OCI-LY7 (cell line): ENCODE measurements at regions not wholly inside any gene's neighbourhood (a gene's known extent, or its start where the extent isn't known, plus 50 kb on each side); places are given as distances from the start of the nearest gene placed in this dataset.

Experiments used
- EZH2phosphoT487 ChIP-seq: fragments of 200-600 bp; sonication (generic); IDR thresholded peaks from 2 replicates; pipeline ENCODE4 v1.6.1; 2018; ENCODE audit warnings: low read depth, borderline replicate concordance, mild to moderate bottlenecking, mixed run types, antibody characterized with exemption, low read length, moderate library complexity, mixed read lengths
- TF ChIP-seq, protein P1 (sequence below): fragments of 200-600 bp; sonication (generic); conservative IDR thresholded peaks from 2 replicates; pipeline ENCODE4 v1.5.1; 2014; ENCODE audit warnings: mild to moderate bottlenecking, antibody characterized with exemption, low read length, moderate library complexity, mixed read lengths

DNA sequence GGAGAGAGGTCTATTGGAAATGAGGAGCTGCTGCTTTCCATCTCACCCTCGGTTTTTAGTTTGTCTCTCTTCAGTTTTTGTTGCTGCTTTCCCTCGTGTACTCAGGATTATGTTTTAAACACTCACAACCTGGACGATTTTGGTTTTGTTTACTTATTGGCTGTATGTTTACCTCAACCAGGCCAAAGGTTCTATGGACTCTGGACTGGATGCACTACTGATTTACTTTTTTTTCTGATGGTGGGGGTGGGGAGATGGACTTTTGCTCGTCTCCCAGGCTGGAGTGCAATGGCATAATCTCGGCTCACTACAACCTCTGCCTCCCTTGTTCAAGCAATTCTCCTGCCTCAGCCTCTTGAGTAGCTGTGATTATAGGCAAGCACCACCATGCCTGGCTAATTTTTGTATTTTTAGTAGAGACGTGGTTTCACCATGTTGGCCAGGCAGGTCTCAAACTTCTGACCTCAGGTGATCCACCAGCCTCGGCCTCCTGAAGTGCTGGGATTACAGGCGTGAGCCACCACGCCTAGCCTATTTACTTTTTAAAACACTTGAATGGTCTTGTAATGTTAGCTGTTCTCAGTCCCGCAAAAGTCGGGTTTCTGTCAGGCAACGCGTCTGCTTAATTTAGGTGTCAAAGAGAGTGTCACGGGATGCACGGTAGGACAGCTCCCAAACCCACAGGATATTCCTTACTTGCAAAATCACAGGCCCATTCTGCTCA is 148.2 kb upstream of the RIPOR2 start:
- TF ChIP-seq, protein P1, sequence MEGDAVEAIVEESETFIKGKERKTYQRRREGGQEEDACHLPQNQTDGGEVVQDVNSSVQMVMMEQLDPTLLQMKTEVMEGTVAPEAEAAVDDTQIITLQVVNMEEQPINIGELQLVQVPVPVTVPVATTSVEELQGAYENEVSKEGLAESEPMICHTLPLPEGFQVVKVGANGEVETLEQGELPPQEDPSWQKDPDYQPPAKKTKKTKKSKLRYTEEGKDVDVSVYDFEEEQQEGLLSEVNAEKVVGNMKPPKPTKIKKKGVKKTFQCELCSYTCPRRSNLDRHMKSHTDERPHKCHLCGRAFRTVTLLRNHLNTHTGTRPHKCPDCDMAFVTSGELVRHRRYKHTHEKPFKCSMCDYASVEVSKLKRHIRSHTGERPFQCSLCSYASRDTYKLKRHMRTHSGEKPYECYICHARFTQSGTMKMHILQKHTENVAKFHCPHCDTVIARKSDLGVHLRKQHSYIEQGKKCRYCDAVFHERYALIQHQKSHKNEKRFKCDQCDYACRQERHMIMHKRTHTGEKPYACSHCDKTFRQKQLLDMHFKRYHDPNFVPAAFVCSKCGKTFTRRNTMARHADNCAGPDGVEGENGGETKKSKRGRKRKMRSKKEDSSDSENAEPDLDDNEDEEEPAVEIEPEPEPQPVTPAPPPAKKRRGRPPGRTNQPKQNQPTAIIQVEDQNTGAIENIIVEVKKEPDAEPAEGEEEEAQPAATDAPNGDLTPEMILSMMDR: no peak
- no peak for TF ChIP-seq EZH2phosphoT487
